Left ventricle myocardium superior (tissue), 1 donor: ENCODE measurements at regions not wholly inside any gene's neighbourhood (a gene's known extent, or its start where the extent isn't known, plus 50 kb on each side); places are given as distances from the start of the nearest gene placed in this dataset.
A peak's percentile ranks its signal among the peaks of the same experiment; 100 is the strongest.

Source experiments
- ATAC-seq: fragments of 200-7000 bp; cut with Tn5 transposase; one replicate; pipeline ENCODE4 v1.9.1; 2020; ENCODE audit warnings: mild to moderate bottlenecking, moderate library complexity
- DNase-seq: peaks from one replicate; pipeline ENCODE4 v3.0.0-alpha.2; 2020
- intact Hi-C: fragments of 100-400 bp; cut with micrococcal nuclease; formaldehyde crosslinking; loops from one replicate; pipeline ENCODE4 v1.11.0; 2022
- donor health status: DM: no; HTN: yes; CAD: no; lungs with severe emphysema.

GRCh38 chr7:136228171-136228570, 251.0 kb upstream of the MTPN start:
- intact Hi-C loops = no loop called here
- no peak for ATAC-seq
- no peak for DNase-seq

GRCh38 chr7:136214356-136214755, 237.2 kb upstream of the MTPN start:
- intact Hi-C loops = no loop called here
- ATAC-seq (no peak), DNase-seq (no peak)

GRCh38 chr7:136213012-136213411, 235.9 kb upstream of the MTPN start:
- ATAC-seq = no peak
- intact Hi-C loops = no loop called here
- no peak for DNase-seq

- intact Hi-C loops = no loop called here
- ATAC-seq = no peak
- DNase-seq = no peak
These were observed 233.5 kb upstream of the MTPN start for GRCh38 chr7:136210664-136211063.

- intact Hi-C loops = no loop called here
- ATAC-seq = no peak
- DNase-seq = no peak
These were observed 232.9 kb upstream of the MTPN start for GRCh38 chr7:136210079-136210478.

- ATAC-seq (no peak), DNase-seq (no peak)
- intact Hi-C loops = no loop called here
These were observed 228.8 kb upstream of the MTPN start for GRCh38 chr7:136205956-136206355.

- no peak for ATAC-seq
These were observed 221.0 kb upstream of the MTPN start for GRCh38 chr7:136198168-136198567.

GRCh38 chr7:136194878-136195277, 217.7 kb upstream of the MTPN start:
- DNase-seq = no peak
- intact Hi-C loops = no loop called here
- ATAC-seq = no peak

More at GRCh38 chr7:136198168-136198567, 221.0 kb upstream of the MTPN start:
- no peak for DNase-seq
- intact Hi-C loops = no loop called here

GRCh38 chr7:136193940-136194339, 216.8 kb upstream of the MTPN start:
- ATAC-seq (no peak), DNase-seq (no peak)
- intact Hi-C loops = no loop called here

- ATAC-seq (no peak), DNase-seq (no peak)
- intact Hi-C loops = no loop called here
These were observed 212.4 kb upstream of the MTPN start for GRCh38 chr7:136189506-136189998.

- intact Hi-C loops = no loop called here
- ATAC-seq (no peak), DNase-seq (no peak)
These were observed 209.1 kb upstream of the MTPN start for GRCh38 chr7:136186281-136186680.

GRCh38 chr7:136184719-136185118, 207.6 kb upstream of the MTPN start:
- intact Hi-C loops = no loop called here
- no peak for DNase-seq
- ATAC-seq = no peak

GRCh38 chr7:136183981-136184380, 206.8 kb upstream of the MTPN start:
- DNase-seq (no peak), ATAC-seq (no peak)
- intact Hi-C loops = no loop called here

- intact Hi-C loops = no loop called here
- ATAC-seq (no peak), DNase-seq (no peak)
These were observed 203.8 kb upstream of the MTPN start for GRCh38 chr7:136180984-136181383.

- ATAC-seq (peak; percentile 91), DNase-seq (no peak)
- intact Hi-C loops = no loop called here
These were observed 202.9 kb upstream of the MTPN start for GRCh38 chr7:136179851-136180721.

- ATAC-seq (no peak), DNase-seq (no peak)
- intact Hi-C loops = no loop called here
These were observed 202.0 kb upstream of the MTPN start for GRCh38 chr7:136179154-136179553.

- no peak for ATAC-seq
- no peak for DNase-seq
These were observed 197.4 kb upstream of the MTPN start for GRCh38 chr7:136174477-136175125.

GRCh38 chr7:136173874-136174273, 196.7 kb upstream of the MTPN start:
- ATAC-seq = no peak
- no peak for DNase-seq
- intact Hi-C loops = no loop called here

More at GRCh38 chr7:136174477-136175125, 197.4 kb upstream of the MTPN start:
- intact Hi-C loops = no loop called here

GRCh38 chr7:136171233-136171632, 194.1 kb upstream of the MTPN start:
- intact Hi-C loops = no loop called here
- DNase-seq (no peak), ATAC-seq (no peak)

- DNase-seq = no peak
- intact Hi-C loops = no loop called here
- no peak for ATAC-seq
These were observed 191.7 kb upstream of the MTPN start for GRCh38 chr7:136168821-136169220.

- intact Hi-C loops = no loop called here
- no peak for DNase-seq
- ATAC-seq = no peak
These were observed 190.8 kb upstream of the MTPN start for GRCh38 chr7:136167991-136168390.
